ENCODE measurements at regions not wholly inside any gene's neighbourhood (a gene's known extent, or its start where the extent isn't known, plus 50 kb on each side); places are given as distances from the start of the nearest gene placed in this dataset.

GRCh38 chr14:87829543-87829942 lies 163.4 kb downstream of the GALC start:
- intact Hi-C loops (cut with DNase I): no loop called here
- Histone ChIP-seq H3K36me3 (no peaks in the 10 kb centered on the region), H3K9me3 (no peaks in the 10 kb centered on the region), H3K4me3 (no peak overlapping the region), H3K4me1 (no peaks in the 10 kb centered on the region), H3K27ac (no peak overlapping the region), H3K27me3 (no peaks in the 10 kb centered on the region)
- TF ChIP-seq, protein P1, sequence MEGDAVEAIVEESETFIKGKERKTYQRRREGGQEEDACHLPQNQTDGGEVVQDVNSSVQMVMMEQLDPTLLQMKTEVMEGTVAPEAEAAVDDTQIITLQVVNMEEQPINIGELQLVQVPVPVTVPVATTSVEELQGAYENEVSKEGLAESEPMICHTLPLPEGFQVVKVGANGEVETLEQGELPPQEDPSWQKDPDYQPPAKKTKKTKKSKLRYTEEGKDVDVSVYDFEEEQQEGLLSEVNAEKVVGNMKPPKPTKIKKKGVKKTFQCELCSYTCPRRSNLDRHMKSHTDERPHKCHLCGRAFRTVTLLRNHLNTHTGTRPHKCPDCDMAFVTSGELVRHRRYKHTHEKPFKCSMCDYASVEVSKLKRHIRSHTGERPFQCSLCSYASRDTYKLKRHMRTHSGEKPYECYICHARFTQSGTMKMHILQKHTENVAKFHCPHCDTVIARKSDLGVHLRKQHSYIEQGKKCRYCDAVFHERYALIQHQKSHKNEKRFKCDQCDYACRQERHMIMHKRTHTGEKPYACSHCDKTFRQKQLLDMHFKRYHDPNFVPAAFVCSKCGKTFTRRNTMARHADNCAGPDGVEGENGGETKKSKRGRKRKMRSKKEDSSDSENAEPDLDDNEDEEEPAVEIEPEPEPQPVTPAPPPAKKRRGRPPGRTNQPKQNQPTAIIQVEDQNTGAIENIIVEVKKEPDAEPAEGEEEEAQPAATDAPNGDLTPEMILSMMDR (IDR thresholded peaks at IDR 0.05): no peak
- ATAC-seq (no peak), FAIRE-seq (no peak), DNase-seq (no peak)

GRCh38 chr14:87824266-87824665 lies 168.7 kb downstream of the GALC start:
- TF ChIP-seq, protein P1 (IDR thresholded peaks at IDR 0.05): no peak
- intact Hi-C loops (cut with DNase I): no loop called here
- Histone ChIP-seq H3K4me1 (no peaks in the 10 kb centered on the region), H3K27me3 (no peaks in the 10 kb centered on the region), H3K36me3 (no peaks in the 10 kb centered on the region), H3K4me3 (no peak overlapping the region), H3K9me3 (no peaks in the 10 kb centered on the region), H3K27ac (no peak overlapping the region)
- FAIRE-seq (no peak), DNase-seq (no peak), ATAC-seq (no peak)

- WGBS, 2 donors: 76 to 84% methylated on average over 3 of the region's 3 CpGs
- Histone ChIP-seq H3K27ac (no peak overlapping the region), H3K36me3 (no peaks in the 10 kb centered on the region), H3K9me3 (no peaks in the 10 kb centered on the region), H3K4me3 (no peak overlapping the region), H3K27me3 (no peaks in the 10 kb centered on the region), H3K4me1 (no peaks in the 10 kb centered on the region)
- DNase-seq (no peak), FAIRE-seq (no peak), ATAC-seq (no peak)
- intact Hi-C loops (cut with DNase I): no loop called here
- TF ChIP-seq, protein P1 (IDR thresholded peaks at IDR 0.05): no peak
These were observed 176.6 kb downstream of the GALC start for GRCh38 chr14:87816416-87816815.

- H3K36me3 ChIP-seq: no peaks in the 10 kb centered on the region
- no peaks in the 10 kb centered on the region for H3K27me3 ChIP-seq
- ATAC-seq: no peak
- no peak overlapping the region for H3K4me3 ChIP-seq
- 69 to 70% methylated on average over 9 of the region's 9 CpGs for WGBS, 2 donors
- intact Hi-C loops (cut with DNase I): no loop called here
- no peak for FAIRE-seq
- TF ChIP-seq, protein P1 (IDR thresholded peaks at IDR 0.05): no peak
- H3K9me3 ChIP-seq: no peaks in the 10 kb centered on the region
- no peaks in the 10 kb centered on the region for H3K4me1 ChIP-seq
- no peak overlapping the region for H3K27ac ChIP-seq
- DNase-seq: no peak
These were observed 177.9 kb downstream of the GALC start for GRCh38 chr14:87815121-87815520.

DNA sequence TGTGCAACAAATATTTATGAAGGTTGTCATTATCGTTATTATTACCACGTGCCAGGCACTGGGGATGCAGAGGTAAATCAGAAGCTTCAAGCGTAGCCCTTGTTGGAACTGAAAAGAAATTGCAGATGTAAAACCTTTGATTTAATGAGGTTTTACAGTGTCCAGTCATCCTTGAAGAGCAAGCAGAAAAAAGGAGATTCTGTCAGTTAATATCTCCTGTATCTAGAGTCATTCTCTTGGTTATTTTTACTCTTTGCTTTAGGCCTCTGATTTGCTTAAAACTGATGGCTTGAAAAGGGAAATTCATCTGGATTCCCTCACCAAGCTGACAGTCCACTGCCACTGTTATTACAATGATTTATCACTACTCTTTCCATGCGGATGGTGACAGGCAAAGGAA lies 179.3 kb downstream of the GALC start:
- H3K36me3 ChIP-seq: no peaks in the 10 kb centered on the region
- H3K9me3 ChIP-seq: no peaks in the 10 kb centered on the region
- DNase-seq (no peak), FAIRE-seq (no peak), ATAC-seq (no peak)
- no peak overlapping the region for H3K4me3 ChIP-seq
- H3K27ac ChIP-seq: no peak overlapping the region
- TF ChIP-seq, protein P1 (IDR thresholded peaks at IDR 0.05): no peak
- no peaks in the 10 kb centered on the region for H3K27me3 ChIP-seq
- 75 to 91% methylated on average over 4 of the region's 4 CpGs for WGBS, 2 donors
- intact Hi-C loops (cut with DNase I): no loop called here
- H3K4me1 ChIP-seq: no peaks in the 10 kb centered on the region
